HG02870 (cell line): ENCODE measurements at regions not wholly inside any gene's neighbourhood (a gene's known extent, or its start where the extent isn't known, plus 50 kb on each side); places are given as distances from the start of the nearest gene placed in this dataset.
"Not testable (repeated sequence)": the region's sequence is repeated elsewhere in the genome, so short reads cannot be mapped to it uniquely, and the experiment has no call there.

Source experiments
- ATAC-seq: cut with Tn5 transposase; IDR thresholded peaks from one replicate; pipeline ENCODE4 v1.9.1; 2021; ENCODE audit warnings: mild to moderate bottlenecking, moderate library complexity; ENCODE audit not compliant: unreplicated experiment

DNA sequence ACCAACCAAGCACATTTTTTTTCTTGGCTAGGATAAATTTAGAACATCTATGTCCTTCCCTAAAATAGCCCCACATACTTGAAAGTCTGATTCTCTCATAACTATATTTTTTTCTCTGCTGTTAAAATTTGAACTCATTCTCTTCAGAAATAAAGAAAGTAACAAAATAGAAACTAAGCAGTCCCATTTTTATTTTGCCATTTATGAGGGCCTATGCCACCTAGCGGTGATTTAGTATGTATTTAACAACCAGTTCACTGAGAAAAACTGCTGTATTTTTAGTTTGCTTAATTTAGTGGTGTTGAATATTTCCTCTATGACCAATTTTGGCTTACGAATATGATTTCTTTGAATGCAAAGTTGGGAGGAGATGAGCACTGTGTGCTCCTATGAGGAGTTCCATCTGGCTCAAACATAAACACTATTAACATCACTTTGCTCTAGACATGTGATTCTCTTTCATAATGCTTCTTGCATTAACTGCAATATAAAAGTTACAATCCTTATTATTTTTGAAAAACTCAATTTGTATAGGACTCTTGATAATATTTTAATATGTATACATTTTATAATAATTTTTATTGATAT is 116.6 kb downstream of the SYT15B start:
- ATAC-seq, result not testable (repeated sequence)

DNA sequence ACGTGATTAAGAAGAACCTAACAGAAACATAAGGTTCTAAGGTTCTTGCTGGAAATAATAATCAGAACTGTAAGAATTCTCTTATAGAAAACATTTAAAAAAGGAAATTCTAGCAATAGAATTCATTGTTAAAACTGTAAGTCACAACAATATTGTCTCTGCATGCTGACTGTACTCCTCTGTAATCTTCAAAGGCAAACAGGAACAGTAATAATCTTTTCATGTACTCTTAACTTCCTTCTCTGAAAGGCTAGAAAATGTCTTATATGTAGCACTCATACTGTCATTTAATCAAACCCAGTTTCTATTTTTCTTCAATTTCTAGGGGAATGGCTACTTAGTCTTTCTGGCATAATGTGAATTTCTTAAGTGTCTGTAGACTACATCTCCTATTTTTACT is 103.5 kb upstream of the AGAP9 start:
- ATAC-seq, result not testable (repeated sequence)

DNA sequence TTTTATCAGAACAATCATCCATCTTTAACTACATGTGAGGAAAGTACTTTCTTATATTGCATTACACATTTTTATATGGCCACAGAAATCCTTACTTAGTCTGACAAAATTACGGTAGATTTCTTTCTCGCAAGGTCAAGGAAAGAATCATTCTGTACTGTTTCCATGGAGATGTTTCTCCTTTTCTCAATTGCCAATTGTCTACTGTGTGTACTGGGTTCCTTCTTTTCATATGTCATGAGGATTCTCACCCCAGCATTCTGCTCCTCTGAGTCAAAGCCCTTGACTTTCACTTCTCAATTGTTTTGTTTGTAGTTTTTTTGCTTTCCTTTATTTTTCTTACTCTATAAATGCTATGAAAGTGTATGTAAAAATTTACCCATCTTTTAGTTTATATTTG is 99.3 kb upstream of the AGAP9 start:
- not testable (repeated sequence) for ATAC-seq

DNA sequence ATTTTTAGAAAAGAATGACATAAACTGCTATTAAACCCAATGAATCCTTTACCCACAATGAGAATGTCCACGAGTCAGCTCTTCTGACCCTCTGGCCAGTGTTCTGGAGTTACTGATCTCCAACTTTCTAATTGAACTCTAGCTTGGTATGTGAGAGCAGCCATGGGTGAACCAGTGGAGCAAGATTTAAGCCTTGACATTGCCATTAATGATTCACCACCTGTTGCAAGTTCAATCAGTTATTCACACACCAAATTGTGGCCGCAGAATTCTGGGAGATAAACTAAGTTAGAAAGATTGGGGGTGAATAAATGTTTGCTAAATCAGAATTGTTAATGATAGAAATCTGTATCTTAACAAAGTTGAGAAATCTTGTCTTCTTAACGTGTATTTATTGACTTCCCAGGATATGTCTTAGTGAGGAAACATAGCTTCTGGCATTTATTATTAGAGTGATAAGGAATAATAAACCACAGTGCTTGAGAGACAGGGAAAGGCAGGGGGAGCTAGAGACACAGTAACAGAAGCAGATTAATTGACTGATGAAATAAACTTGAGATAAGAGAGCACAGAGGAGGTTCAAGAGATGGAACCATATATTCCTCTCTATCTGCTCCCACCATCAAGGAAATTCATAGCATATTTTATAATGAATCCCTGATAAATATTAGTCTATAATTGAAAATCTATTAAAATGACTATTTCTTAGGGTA is 96.0 kb upstream of the AGAP9 start:
- not testable (repeated sequence) for ATAC-seq

DNA sequence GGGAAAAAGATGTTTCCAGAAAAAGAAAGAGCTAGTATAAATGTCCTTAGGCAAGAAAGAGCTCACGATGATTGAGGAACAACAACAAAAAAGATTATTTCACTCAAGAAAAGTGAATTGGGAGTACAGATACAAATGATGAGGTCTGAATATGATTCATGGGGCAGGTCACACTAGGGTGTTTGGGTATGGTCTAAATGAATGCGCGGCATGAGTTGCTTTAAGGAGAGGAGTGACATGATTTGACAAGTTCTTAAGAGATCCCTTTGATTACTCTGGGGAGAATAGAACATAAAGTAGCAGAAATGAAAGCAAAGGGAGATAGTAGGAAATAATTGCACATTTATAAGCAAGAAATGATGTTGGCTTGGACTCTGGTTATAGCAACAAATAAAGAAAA is 85.9 kb upstream of the AGAP9 start:
- ATAC-seq, result not testable (repeated sequence)

DNA sequence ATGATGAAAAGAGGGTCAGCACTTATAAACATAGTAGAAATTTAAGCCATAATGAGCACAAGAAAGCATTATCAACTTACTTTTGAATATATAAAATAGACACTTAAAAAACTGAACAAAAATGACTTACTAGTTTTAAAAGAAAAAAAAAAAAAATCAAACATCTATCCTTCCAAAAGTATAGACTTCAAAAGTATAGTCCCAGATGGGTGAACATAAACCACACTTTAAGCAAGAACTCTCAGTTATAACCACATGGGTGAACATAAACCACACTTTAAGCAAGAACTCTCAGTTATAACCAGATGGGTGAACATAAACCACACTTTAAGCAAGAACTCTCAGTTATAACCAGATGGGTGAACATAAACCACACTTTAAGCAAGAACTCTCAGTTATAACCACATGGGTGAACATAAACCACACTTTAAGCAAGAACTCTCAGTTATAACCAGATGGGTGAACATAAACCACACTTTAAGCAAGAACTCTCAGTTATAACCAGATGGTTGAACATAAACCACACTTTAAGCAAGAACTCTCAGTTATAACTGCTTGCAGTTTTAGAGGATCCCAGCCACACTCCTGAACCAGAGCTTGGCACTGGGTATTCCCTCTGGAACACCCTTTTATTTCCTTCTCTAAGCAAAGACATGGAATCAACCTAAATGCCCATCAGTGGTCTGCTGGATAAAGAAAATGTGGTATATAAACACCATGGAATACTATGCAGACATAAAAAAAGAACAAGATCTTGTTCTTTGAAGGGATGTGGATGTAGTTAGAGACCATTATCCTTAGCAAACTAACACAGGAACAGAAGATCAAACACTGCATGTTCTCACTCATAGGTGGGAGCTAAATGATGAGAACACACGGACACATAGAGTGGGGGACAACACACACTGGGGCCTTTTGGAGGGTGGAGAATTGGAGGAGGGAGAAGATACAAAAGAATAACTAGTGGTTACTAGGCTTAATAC is 82.6 kb upstream of the AGAP9 start:
- ATAC-seq, result not testable (repeated sequence)

DNA sequence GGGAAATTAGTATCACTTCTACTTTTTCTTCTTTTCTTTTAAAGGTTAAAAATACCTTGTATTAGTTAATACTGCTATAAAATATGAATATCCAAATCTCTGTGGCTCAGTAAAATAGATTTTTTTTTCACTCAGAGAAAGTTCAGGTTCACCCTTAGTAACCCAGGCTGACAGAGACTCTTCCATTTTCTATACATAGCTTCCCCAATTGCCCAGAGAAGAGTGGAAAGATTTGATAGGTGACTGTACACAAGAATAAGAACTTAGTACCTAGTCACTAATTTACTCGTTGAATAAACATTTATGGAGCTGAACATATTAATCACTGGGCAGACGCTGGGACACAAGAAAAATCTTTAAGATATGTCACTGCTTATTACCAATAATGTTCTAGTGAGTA is 77.2 kb upstream of the AGAP9 start:
- not testable (repeated sequence) for ATAC-seq

DNA sequence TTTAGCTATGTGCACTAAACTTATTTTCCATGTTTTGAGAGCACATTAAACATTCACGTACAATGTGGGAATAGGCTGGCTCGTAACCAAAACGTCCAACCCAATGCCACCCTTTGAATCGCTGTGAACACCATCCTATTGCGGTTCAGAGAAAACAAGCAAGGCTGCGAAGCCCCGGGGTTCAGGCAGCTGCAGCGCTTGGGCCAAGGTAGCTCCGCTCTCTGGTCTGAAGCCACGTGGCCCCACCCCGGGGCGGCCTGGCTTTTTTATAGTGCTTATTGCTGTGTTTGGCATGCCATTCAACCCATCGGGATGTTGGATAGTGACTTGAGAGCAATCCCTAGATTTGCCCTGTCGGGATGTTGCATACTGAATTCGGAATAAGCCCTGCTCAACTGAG is 76.7 kb upstream of the AGAP9 start:
- not testable (repeated sequence) for ATAC-seq

DNA sequence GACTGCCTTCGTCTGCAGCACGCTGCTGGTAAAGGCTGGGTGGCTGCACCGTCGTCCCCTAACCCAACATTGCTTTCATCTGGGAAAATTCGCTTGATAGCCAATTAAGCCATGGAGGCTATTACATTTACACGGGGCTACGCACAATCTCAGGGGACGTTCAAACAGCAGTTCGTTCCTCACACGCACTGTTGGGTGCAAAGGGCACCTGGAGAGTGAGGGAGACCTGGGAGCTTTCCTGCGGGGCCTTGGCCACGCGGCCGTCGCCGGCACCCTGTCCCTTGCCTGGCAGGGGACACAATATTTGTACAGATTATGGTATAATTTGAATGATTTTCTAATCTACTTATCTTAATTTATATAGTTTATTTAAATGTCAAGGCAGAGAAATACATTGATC is 76.2 kb upstream of the AGAP9 start:
- ATAC-seq, result not testable (repeated sequence)

DNA sequence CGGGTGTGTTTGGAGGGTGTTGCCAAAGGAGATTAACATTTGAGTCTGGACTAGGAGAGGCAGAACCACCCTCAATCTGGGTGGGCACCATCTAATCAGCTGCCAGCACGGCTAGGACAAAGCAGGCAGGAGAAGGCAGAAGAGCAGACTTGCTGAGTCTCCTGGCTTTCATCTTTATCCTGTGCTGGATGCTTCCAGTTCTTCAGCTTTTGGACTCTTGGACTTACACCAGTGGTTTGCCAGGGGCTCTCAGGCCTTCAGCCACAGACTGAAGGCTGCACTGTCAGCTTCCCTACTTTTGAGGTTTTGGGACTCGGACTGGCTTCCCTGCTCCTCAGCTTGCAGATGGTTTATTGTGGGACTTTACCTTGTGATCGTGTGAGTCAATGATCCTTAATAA is 70.4 kb upstream of the AGAP9 start:
- not testable (repeated sequence) for ATAC-seq

DNA sequence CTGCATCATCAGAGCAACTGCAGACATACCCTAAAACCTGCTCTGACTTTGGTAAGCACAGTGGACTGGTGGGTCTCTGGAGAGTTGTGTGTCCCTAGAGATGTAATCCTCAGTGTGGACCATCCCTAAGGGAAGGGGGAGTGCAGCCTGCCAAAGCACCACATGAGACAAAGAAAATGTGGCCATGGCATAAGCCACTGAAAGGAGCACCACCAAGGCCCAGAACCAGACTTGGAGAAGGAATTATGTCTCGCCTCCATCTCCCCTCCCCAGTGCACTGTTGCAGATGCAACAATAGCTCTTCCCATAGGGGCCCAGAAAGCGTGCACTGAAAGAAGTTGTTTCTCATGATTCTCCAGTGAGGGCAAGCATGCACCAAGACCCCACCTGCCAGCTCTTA is 69.7 kb upstream of the AGAP9 start:
- ATAC-seq, result not testable (repeated sequence)

DNA sequence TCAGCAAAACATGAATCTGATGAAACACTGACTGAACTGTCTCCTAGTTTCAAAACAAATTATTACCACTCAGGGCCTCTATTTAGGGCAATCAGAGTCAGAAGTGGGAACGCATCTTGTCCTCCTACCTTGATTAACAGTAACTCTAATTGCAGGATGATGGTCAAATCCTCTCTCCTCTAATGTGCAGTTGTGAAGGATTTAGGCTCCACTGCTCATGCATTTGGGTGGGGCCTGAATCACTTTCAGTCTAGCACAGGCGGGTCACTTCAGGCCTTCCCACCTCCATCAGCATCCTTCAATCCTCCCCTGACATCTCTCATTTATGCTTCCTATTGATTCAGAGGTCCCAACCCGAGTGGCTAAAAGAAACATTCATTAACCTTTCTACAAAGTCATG is 67.5 kb upstream of the AGAP9 start:
- not testable (repeated sequence) for ATAC-seq

DNA sequence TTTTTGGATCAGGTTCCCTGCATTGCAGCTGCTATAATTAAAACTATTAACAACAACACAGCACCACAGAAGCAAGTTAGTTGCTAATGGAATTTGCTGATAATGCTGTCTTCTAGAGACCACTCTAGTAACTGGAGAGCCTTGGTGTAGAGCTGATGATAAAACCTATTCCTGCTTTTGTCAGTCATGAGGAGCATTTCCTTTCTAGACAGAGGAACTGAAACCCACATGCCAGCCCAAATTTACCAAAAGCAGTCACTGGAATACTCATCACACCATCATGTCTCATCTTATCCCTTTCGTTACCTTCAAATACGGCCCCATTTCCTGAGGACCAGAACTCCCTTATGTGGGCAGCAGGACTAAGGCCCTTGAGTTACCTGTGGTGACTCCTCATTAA is 67.1 kb upstream of the AGAP9 start:
- ATAC-seq, result not testable (repeated sequence)

DNA sequence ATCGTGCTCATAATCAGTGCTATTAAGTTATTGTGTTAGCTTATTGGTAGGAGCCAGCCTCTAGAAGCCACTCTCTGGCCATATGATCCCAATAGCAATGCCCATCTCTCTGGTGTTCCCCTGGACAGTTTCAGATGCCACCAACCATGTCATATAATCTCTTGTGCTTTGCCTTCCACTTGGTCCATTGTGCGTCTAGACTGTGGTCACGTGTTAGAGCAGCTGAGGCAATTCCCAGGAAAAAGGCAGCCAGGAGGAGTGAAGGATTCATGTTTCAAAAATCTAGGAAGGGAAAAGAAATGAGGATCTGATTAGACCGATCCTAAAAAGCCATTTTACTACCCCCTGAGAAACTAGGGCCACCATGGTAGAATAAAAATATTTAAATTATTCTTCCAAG is 58.6 kb upstream of the AGAP9 start:
- ATAC-seq, result not testable (repeated sequence)

DNA sequence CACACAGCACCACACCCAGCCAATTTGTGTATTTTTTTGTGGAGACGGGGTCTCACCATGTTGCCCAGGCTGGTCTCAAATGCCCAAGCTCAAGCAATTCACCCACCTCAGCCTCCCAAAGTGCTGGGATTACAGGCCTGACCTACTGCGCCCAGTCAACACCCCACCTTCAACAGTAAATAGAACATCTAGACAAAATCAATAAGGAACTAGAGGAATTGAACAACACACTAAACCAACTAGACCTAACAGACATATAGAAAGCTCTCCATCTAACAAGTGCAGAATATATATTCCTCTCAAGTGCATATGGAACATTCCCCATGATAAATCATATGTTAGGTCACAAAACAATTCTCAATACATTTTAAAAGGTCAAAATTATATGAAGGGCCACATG is 56.6 kb upstream of the AGAP9 start:
- ATAC-seq, result not testable (repeated sequence)

DNA sequence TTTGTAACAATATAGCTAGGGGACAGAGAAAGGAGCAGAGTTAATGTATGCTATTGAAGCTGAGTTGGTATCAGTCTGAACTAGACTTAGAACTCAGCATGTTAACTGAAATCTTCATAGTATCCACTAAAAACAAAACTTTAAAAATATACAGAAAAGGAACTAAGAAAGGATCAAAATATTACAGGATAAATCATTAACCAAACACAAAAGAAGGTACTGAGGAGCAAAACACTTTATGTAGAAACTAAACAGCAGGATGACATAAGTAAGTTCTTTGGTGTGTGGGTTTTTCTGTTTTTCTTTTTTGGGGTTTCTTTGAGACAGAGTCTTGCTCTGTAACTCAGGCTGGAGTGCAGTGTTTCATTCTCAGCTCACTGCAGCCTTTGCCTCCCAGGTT is 55.1 kb upstream of the AGAP9 start:
- peak; percentile 87 for ATAC-seq
